AG09319 (cell line): ENCODE measurements at regions not wholly inside any gene's neighbourhood (a gene's known extent, or its start where the extent isn't known, plus 50 kb on each side); places are given as distances from the start of the nearest gene placed in this dataset.

Experiments
- DNase-seq: peaks from one replicate; pipeline ENCODE4 v3.0.0-alpha.2; 2010; ENCODE audit warnings: low read depth; ENCODE audit errors: extremely low read depth
- TF ChIP-seq, protein P1 (sequence below): IDR thresholded peaks from 2 replicates; pipeline ENCODE4 v1.5.1; 2011; ENCODE audit warnings: low read depth, mild to moderate bottlenecking, inconsistent platforms, low read length, moderate library complexity

DNA sequence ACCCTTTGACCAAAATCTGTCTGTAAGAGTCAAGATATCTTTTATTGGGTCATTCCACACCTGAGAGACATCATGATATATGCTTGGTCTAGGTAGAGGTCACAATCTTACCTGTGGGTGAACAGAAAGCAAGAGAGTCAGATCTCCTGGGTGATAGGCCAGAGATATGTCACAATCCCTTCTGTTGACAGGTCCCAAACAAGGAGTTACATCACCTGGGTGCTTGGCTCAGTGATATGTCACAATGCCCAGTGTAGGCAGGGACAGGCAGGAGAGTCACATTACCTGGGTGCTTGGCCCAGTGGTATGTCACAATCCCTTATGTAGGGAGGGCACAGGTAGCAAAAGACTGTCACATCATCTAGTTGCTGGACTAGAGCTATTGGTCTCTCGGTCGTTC is 1991.2 kb downstream of the TP53TG3F start:
- TF ChIP-seq, protein P1, sequence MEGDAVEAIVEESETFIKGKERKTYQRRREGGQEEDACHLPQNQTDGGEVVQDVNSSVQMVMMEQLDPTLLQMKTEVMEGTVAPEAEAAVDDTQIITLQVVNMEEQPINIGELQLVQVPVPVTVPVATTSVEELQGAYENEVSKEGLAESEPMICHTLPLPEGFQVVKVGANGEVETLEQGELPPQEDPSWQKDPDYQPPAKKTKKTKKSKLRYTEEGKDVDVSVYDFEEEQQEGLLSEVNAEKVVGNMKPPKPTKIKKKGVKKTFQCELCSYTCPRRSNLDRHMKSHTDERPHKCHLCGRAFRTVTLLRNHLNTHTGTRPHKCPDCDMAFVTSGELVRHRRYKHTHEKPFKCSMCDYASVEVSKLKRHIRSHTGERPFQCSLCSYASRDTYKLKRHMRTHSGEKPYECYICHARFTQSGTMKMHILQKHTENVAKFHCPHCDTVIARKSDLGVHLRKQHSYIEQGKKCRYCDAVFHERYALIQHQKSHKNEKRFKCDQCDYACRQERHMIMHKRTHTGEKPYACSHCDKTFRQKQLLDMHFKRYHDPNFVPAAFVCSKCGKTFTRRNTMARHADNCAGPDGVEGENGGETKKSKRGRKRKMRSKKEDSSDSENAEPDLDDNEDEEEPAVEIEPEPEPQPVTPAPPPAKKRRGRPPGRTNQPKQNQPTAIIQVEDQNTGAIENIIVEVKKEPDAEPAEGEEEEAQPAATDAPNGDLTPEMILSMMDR = no peak

DNA sequence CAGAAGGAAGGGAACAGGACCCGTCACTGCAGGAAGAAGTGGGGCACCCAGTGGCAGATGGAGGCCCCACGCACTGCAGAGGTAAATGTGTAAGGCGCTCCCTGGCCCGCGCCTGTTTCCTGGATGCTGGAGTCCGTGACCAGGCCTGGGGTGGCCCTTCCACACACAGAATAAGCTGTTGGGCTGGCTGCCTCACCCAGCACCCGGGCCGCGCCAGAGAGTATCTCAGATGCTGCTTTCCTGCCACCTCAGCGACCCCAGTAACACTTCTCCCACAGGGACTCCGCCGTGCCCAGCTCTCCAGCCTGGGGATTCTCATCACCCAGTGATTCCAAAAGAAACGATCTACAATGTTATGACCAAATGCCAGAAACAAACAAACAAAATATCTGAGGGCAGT is 1993.1 kb downstream of the TP53TG3F start:
- TF ChIP-seq, protein P1 = no peak
- DNase-seq = no peak

More for the DNA sequence above, 1991.2 kb downstream of the TP53TG3F start:
- DNase-seq = no peak

DNA sequence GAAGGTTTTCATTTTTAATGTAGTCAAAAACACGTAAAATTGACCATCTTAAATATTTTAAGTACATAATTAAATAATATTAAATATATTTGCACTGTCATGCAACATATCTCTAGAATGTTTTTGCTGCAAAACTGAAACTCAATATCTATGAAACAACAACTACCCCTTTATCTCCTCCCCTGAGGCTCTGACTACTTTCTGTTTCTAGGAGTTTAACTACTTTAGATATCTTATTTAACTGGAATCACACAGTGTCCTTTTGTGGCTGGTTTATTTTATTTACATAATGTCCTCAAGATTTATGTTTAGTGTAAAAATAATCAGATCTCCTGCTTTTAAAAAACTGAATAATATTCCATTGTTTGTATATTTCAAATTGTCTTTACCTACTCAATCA is 2003.9 kb downstream of the TP53TG3F start:
- no peak for DNase-seq
- TF ChIP-seq, protein P1 = no peak

DNA sequence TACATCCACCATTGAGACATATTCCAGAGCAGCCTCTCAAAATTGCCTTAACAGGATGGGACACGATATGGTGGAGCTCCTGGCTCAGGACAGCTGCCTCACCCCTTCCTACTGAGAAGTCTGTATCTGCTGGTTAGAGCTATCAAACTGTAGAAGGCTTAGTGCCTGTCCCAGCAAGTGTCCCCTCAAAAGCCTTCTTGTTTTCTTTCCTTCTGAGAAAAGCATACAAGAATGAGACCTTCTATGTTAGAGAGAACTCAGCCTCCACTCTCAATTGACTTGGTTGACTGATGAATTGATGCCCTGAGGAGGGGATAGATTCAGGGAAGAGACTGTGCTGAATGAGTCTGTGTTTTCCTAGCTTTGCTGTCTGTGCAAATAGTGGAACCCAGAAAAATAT is 2020.9 kb downstream of the TP53TG3F start:
- TF ChIP-seq, protein P1 = no peak
- DNase-seq = no peak

DNA sequence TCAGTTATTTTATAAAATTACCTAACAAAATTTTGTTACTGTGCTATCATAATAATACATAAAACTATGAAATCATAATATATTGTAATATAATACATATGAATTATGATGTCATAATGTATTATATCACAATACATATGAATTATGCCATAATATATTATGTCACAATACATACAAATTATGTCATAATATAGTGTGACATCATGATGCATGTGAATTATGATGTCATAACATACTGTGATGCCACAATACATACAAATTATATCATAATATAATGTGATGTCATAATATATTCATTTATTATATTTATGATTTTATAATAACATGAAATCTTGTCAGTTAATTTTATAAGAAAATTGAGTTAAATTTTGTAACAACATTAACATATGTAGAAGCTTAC is 2021.6 kb downstream of the TP53TG3F start:
- TF ChIP-seq, protein P1 = no peak
- no peak for DNase-seq

DNA sequence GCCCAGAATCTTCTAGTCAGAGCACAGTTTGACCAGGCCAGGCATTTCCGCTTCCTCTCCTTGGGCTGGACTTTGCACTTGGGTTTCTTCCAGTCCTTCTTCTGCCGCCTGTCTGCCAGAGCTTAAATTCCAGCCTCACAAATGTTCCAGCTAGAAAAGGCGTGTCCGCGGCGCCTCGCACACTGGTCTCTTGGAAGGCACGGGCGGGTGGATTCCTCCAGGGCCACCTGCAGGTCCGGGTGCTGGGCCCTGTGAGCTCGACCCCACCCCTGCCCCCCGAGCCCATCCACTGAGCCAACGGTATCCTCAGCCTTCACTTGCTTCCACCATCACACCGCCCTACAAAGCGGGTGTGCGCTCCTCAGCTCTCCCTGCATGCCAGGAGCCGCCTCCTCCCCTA is 2026.5 kb downstream of the TP53TG3F start:
- no peak for DNase-seq
- TF ChIP-seq, protein P1 = no peak

DNA sequence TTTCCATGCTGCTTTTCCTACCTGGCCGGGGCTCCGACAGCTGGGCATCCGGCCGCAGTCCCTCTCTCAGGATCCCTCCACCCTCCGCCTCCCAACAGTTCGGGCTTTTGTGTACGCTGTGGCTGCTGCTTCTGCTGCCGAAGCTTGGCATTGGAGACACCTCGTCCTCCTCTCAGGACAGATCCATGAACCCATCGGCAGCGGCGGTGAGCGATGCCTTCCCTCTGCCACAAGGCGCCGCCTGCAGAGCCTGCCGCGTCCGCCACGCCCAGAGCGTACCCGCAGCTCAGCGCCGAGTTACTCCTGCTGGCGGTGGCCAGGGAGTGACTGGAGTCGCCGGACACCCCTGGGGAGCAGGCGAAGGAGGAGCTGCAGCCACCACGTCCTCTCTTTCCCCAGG is 2032.8 kb downstream of the TP53TG3F start:
- TF ChIP-seq, protein P1 = no peak
- DNase-seq = no peak
